Transverse colon (tissue), 3 donors: ENCODE measurements at regions not wholly inside any gene's neighbourhood (a gene's known extent, or its start where the extent isn't known, plus 50 kb on each side); places are given as distances from the start of the nearest gene placed in this dataset.

Source experiments
- CTCF ChIP-seq, 5 experiments: fragments of 200-600 bp in 3 of 5; fragments of 450-650 bp in 2 of 5; sonication (generic) in 3 of 5; IDR thresholded peaks; 1 replicate in 2 of 5; 2 replicates in 3 of 5; pipeline ENCODE4 v1.5.1; 2016 to 2017; ENCODE audit warnings: antibody characterized with exemption in 5 of 5, inconsistent platforms in 3 of 5, mild to moderate bottlenecking in 2 of 5, moderate library complexity in 1 of 5
- EP300 ChIP-seq: sonication (generic); formaldehyde crosslinking; IDR thresholded peaks from one replicate; pipeline ENCODE4 v1.6.1; 2017; ENCODE audit warnings: antibody characterized with exemption, low read depth

GRCh38 chr11:70497536-70498075 is 99.3 kb downstream of the CTTN start:
- no peak for TF ChIP-seq CTCF (IDR thresholded peaks at IDR 0.05)
- TF ChIP-seq EP300: no peak
